HepG2 (cell line): ENCODE measurements at regions not wholly inside any gene's neighbourhood (a gene's known extent, or its start where the extent isn't known, plus 50 kb on each side); places are given as distances from the start of the nearest gene placed in this dataset.

ENCODE experiments used
- CENPT ChIP-seq: sonication (generic); formaldehyde crosslinking; IDR thresholded peaks from 2 replicates; pipeline ENCODE4 v1.8.0; 2022; ENCODE audit warnings: low read depth, mild to moderate bottlenecking, moderate library complexity, missing genetic modification reagents
- DR1 ChIP-seq: sonication (generic); formaldehyde crosslinking; IDR thresholded peaks from 2 replicates; pipeline ENCODE4 v1.8.0; 2021; ENCODE audit warnings: mild to moderate bottlenecking, missing genetic modification reagents, inconsistent platforms
- PHF21A ChIP-seq: sonication (generic); formaldehyde crosslinking; IDR thresholded peaks from 2 replicates; pipeline ENCODE4 v1.5.0; 2020; ENCODE audit warnings: mild to moderate bottlenecking, missing genetic modification reagents
- TARDBP ChIP-seq: sonication (generic); formaldehyde crosslinking; IDR thresholded peaks from 2 replicates; pipeline ENCODE4 v1.8.0; 2022; ENCODE audit warnings: mild to moderate bottlenecking, missing genetic modification reagents
- ZNF383 ChIP-seq: sonication (generic); formaldehyde crosslinking; IDR thresholded peaks from 2 replicates; pipeline ENCODE4 v1.4.0; 2020; ENCODE audit warnings: missing genetic modification reagents, mild to moderate bottlenecking, borderline replicate concordance
- ZNF460 ChIP-seq: sonication (generic); formaldehyde crosslinking; IDR thresholded peaks from 2 replicates; pipeline ENCODE4 v1.5.1; 2020; ENCODE audit warnings: missing genetic modification reagents, mild to moderate bottlenecking, borderline replicate concordance
- ZNF468 ChIP-seq: sonication (generic); formaldehyde crosslinking; IDR thresholded peaks from 2 replicates; pipeline ENCODE4 v1.8.0; 2022; ENCODE audit warnings: mild to moderate bottlenecking, moderate library complexity, missing genetic modification reagents
- TF ChIP-seq, protein P1 (sequence below): sonication (generic); formaldehyde crosslinking; IDR thresholded peaks from 2 replicates; pipeline ENCODE4 v1.9.0; 2021; ENCODE audit warnings: missing genetic modification reagents, borderline replicate concordance
- TF ChIP-seq, protein P2 (sequence below): sonication (generic); formaldehyde crosslinking; IDR thresholded peaks from 2 replicates; pipeline ENCODE4 v1.4.0; 2020; ENCODE audit warnings: missing genetic modification reagents, borderline replicate concordance
- TF ChIP-seq, protein P3 (sequence below): sonication (generic); formaldehyde crosslinking; conservative IDR thresholded peaks from 2 replicates; pipeline ENCODE4 v1.4.0; 2020; ENCODE audit warnings: mild to moderate bottlenecking, missing genetic modification reagents, moderate library complexity
- TF ChIP-seq, protein P4 (sequence below): sonication (generic); formaldehyde crosslinking; IDR thresholded peaks from 2 replicates; pipeline ENCODE4; 2020; ENCODE audit warnings: missing genetic modification reagents, mild to moderate bottlenecking, borderline replicate concordance
- TF ChIP-seq, protein P5 (sequence below): sonication (generic); formaldehyde crosslinking; IDR thresholded peaks from 2 replicates; pipeline ENCODE4 v1.4.0; 2020; ENCODE audit warnings: mild to moderate bottlenecking, low read depth, missing genetic modification reagents

DNA sequence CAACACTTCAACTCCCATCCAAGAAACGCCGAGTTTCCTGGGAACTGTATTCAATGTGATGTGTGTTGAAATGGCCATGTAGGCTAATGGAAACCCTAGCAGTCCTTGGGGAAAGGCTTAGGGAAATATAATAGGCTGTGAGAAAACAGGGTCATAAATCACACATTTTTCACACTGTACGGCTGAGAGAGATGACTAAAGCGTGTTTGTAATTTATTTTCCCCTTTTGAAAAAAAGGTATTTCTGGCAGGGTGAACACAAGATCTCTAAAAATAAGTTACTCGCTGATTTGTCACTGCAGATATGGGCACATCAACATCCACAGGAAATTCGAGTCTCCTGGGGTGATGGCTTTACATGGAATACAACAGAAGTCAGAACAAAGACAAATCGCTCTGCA lies 109.6 kb upstream of the ST6GAL2 start (continued):
- TF ChIP-seq, protein P1, sequence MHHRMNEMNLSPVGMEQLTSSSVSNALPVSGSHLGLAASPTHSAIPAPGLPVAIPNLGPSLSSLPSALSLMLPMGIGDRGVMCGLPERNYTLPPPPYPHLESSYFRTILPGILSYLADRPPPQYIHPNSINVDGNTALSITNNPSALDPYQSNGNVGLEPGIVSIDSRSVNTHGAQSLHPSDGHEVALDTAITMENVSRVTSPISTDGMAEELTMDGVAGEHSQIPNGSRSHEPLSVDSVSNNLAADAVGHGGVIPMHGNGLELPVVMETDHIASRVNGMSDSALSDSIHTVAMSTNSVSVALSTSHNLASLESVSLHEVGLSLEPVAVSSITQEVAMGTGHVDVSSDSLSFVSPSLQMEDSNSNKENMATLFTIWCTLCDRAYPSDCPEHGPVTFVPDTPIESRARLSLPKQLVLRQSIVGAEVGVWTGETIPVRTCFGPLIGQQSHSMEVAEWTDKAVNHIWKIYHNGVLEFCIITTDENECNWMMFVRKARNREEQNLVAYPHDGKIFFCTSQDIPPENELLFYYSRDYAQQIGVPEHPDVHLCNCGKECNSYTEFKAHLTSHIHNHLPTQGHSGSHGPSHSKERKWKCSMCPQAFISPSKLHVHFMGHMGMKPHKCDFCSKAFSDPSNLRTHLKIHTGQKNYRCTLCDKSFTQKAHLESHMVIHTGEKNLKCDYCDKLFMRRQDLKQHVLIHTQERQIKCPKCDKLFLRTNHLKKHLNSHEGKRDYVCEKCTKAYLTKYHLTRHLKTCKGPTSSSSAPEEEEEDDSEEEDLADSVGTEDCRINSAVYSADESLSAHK (CRISPR knock-in tag), result no peak
- no peak for TF ChIP-seq DR1 (CRISPR knock-in tag)
- no peak for TF ChIP-seq ZNF383 (CRISPR knock-in tag)
- no peak for TF ChIP-seq TARDBP (CRISPR knock-in tag)
- TF ChIP-seq, protein P2, sequence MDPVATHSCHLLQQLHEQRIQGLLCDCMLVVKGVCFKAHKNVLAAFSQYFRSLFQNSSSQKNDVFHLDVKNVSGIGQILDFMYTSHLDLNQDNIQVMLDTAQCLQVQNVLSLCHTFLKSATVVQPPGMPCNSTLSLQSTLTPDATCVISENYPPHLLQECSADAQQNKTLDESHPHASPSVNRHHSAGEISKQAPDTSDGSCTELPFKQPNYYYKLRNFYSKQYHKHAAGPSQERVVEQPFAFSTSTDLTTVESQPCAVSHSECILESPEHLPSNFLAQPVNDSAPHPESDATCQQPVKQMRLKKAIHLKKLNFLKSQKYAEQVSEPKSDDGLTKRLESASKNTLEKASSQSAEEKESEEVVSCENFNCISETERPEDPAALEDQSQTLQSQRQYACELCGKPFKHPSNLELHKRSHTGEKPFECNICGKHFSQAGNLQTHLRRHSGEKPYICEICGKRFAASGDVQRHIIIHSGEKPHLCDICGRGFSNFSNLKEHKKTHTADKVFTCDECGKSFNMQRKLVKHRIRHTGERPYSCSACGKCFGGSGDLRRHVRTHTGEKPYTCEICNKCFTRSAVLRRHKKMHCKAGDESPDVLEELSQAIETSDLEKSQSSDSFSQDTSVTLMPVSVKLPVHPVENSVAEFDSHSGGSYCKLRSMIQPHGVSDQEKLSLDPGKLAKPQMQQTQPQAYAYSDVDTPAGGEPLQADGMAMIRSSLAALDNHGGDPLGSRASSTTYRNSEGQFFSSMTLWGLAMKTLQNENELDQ, result no peak
- TF ChIP-seq CENPT, result no peak
- TF ChIP-seq ZNF460 (CRISPR knock-in tag), result no peak
- TF ChIP-seq, protein P3, sequence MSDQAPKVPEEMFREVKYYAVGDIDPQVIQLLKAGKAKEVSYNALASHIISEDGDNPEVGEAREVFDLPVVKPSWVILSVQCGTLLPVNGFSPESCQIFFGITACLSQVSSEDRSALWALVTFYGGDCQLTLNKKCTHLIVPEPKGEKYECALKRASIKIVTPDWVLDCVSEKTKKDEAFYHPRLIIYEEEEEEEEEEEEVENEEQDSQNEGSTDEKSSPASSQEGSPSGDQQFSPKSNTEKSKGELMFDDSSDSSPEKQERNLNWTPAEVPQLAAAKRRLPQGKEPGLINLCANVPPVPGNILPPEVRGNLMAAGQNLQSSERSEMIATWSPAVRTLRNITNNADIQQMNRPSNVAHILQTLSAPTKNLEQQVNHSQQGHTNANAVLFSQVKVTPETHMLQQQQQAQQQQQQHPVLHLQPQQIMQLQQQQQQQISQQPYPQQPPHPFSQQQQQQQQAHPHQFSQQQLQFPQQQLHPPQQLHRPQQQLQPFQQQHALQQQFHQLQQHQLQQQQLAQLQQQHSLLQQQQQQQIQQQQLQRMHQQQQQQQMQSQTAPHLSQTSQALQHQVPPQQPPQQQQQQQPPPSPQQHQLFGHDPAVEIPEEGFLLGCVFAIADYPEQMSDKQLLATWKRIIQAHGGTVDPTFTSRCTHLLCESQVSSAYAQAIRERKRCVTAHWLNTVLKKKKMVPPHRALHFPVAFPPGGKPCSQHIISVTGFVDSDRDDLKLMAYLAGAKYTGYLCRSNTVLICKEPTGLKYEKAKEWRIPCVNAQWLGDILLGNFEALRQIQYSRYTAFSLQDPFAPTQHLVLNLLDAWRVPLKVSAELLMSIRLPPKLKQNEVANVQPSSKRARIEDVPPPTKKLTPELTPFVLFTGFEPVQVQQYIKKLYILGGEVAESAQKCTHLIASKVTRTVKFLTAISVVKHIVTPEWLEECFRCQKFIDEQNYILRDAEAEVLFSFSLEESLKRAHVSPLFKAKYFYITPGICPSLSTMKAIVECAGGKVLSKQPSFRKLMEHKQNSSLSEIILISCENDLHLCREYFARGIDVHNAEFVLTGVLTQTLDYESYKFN (CRISPR knock-in tag), result no peak
- TF ChIP-seq, protein P4, sequence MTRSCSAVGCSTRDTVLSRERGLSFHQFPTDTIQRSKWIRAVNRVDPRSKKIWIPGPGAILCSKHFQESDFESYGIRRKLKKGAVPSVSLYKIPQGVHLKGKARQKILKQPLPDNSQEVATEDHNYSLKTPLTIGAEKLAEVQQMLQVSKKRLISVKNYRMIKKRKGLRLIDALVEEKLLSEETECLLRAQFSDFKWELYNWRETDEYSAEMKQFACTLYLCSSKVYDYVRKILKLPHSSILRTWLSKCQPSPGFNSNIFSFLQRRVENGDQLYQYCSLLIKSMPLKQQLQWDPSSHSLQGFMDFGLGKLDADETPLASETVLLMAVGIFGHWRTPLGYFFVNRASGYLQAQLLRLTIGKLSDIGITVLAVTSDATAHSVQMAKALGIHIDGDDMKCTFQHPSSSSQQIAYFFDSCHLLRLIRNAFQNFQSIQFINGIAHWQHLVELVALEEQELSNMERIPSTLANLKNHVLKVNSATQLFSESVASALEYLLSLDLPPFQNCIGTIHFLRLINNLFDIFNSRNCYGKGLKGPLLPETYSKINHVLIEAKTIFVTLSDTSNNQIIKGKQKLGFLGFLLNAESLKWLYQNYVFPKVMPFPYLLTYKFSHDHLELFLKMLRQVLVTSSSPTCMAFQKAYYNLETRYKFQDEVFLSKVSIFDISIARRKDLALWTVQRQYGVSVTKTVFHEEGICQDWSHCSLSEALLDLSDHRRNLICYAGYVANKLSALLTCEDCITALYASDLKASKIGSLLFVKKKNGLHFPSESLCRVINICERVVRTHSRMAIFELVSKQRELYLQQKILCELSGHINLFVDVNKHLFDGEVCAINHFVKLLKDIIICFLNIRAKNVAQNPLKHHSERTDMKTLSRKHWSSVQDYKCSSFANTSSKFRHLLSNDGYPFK (CRISPR knock-in tag), result no peak
- no peak for TF ChIP-seq PHF21A (CRISPR knock-in tag)
- no peak for TF ChIP-seq ZNF468 (CRISPR knock-in tag)
- TF ChIP-seq, protein P5, sequence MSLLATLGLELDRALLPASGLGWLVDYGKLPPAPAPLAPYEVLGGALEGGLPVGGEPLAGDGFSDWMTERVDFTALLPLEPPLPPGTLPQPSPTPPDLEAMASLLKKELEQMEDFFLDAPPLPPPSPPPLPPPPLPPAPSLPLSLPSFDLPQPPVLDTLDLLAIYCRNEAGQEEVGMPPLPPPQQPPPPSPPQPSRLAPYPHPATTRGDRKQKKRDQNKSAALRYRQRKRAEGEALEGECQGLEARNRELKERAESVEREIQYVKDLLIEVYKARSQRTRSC (CRISPR knock-in tag), result no peak
- TF ChIP-seq, all 625 proteins: peak for 0
